ENCODE measurements at regions not wholly inside any gene's neighbourhood (a gene's known extent, or its start where the extent isn't known, plus 50 kb on each side); places are given as distances from the start of the nearest gene placed in this dataset.

DNA sequence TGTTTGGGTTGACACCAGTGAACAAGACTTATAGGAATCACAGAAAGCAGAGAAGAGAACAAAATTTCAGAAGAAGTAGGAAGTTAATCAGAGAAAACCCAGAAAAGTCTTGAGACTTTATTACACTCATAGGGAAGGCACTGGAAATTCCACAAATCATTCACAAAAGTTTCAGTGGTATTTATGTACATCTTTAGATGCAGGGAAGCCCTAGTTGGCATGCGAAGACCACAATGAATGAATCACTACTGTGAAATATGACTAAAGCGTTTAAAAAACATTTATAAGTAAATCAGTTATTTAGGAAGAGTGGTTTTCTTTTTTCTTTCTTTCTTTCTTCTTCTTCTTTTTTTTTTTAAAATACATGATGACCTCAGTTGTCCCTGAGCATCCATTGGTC, 105.1 kb downstream of the NUP35 start:
- TF ChIP-seq, protein P1, sequence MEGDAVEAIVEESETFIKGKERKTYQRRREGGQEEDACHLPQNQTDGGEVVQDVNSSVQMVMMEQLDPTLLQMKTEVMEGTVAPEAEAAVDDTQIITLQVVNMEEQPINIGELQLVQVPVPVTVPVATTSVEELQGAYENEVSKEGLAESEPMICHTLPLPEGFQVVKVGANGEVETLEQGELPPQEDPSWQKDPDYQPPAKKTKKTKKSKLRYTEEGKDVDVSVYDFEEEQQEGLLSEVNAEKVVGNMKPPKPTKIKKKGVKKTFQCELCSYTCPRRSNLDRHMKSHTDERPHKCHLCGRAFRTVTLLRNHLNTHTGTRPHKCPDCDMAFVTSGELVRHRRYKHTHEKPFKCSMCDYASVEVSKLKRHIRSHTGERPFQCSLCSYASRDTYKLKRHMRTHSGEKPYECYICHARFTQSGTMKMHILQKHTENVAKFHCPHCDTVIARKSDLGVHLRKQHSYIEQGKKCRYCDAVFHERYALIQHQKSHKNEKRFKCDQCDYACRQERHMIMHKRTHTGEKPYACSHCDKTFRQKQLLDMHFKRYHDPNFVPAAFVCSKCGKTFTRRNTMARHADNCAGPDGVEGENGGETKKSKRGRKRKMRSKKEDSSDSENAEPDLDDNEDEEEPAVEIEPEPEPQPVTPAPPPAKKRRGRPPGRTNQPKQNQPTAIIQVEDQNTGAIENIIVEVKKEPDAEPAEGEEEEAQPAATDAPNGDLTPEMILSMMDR (IDR thresholded peaks at IDR 0.05), result no peak
- POLR2A ChIA-PET, result no interaction called here
- no peaks in the 10 kb centered on the region for H3K36me3 ChIP-seq (ENCODE audit: insufficient read depth, low read length)
- intact Hi-C loops (cut with DNase I, micrococcal nuclease), result no loop called here
- H3K9me3 ChIP-seq (ENCODE audit: control insufficient read depth in 1 of 2, insufficient read depth in 1 of 2, low read length in 2 of 2), result no peaks in the 10 kb centered on the region
- H3K4me1 ChIP-seq (ENCODE audit: insufficient read depth, low read length), result no peaks in the 10 kb centered on the region
- ATAC-seq (ENCODE audit: poor library complexity), result no peak
- DNase-seq, result no peak
- Mint-ChIP-seq H3K4me1 (ENCODE audit: low read depth) (no peaks in the 10 kb centered on the region), H3K36me3 (ENCODE audit: low read depth) (no peaks in the 10 kb centered on the region), H3K9me3 (peaks cover 4% of the 10 kb centered on the region), H3K4me3 (no peak overlapping the region), H3K27me3 (no peaks in the 10 kb centered on the region), H3K27ac (no peak overlapping the region)
- CTCF ChIA-PET, result interaction anchor here (1.4 kb wide), 1 partner anchor 10 kb away, joined by 4 read pairs; no protein-coding TSS in a partner anchor
- H3K4me3 ChIP-seq (ENCODE audit: low read length), result no peak overlapping the region
- H3K27me3 ChIP-seq (ENCODE audit: control insufficient read depth in 1 of 2, insufficient read depth in 2 of 2, low read length in 2 of 2), result no peaks in the 10 kb centered on the region
- no peak overlapping the region for H3K27ac ChIP-seq (ENCODE audit: low read depth in 1 of 2, low read length in 2 of 2)

DNA sequence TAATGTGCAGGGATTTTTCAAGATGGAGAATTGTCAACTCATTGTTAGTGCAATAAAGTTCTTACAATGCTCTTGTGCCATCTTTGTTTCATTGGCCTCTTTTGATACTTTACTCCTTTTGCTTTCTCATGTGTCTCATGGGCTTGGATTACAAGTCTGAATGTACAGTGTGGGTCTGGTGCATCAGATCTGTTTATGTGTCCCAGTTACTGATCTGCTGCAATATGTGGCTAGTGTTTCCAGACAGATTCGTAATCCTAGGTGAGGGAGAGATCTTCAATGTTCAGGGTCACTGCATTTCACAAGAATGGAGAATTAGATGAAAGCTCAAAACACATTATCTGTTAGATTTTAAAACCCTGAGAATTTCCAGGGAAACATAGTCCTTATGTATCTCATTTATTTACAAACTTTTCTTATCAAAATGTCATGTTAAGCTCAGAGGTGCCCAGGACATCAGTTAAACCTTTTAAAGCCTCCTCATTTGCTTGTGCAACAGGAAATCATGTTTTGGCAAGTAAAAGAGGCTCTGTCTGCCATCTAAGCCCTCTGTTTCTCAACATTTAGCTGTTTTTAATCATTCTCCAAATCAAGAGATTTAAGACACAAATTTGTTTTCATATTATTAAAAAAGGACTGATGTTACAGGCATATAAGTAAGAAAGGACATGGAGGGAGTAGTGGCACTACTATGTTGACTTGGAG, 108.1 kb downstream of the NUP35 start:
- no peak for ATAC-seq (ENCODE audit: poor library complexity)
- no peaks in the 10 kb centered on the region for H3K4me1 Mint-ChIP-seq (ENCODE audit: low read depth)
- H3K36me3 Mint-ChIP-seq (ENCODE audit: low read depth), result no peaks in the 10 kb centered on the region
- CTCF ChIA-PET, result interaction anchor here (1.2 kb wide), 1 partner anchor 17 kb away, joined by 3 read pairs; no protein-coding TSS in a partner anchor
- POLR2A ChIA-PET, result no interaction called here
- no peak for DNase-seq
- no peaks in the 10 kb centered on the region for H3K27me3 ChIP-seq (ENCODE audit: control insufficient read depth in 1 of 2, insufficient read depth in 2 of 2, low read length in 2 of 2)
- no peaks in the 10 kb centered on the region for H3K36me3 ChIP-seq (ENCODE audit: insufficient read depth, low read length)
- H3K27me3 Mint-ChIP-seq, result no peaks in the 10 kb centered on the region
- H3K9me3 ChIP-seq (ENCODE audit: control insufficient read depth in 1 of 2, insufficient read depth in 1 of 2, low read length in 2 of 2), result no peaks in the 10 kb centered on the region
- no peak overlapping the region for H3K4me3 ChIP-seq (ENCODE audit: low read length)
- H3K9me3 Mint-ChIP-seq, result no peaks in the 10 kb centered on the region
- no peak overlapping the region for H3K27ac ChIP-seq (ENCODE audit: low read depth in 1 of 2, low read length in 2 of 2)
- H3K4me3 Mint-ChIP-seq, result no peak overlapping the region
- H3K27ac Mint-ChIP-seq, result no peak overlapping the region
- no peaks in the 10 kb centered on the region for H3K4me1 ChIP-seq (ENCODE audit: insufficient read depth, low read length)
- intact Hi-C loops (cut with DNase I, micrococcal nuclease), result no loop called here
- TF ChIP-seq, protein P1 (IDR thresholded peaks at IDR 0.05), result no peak

DNA sequence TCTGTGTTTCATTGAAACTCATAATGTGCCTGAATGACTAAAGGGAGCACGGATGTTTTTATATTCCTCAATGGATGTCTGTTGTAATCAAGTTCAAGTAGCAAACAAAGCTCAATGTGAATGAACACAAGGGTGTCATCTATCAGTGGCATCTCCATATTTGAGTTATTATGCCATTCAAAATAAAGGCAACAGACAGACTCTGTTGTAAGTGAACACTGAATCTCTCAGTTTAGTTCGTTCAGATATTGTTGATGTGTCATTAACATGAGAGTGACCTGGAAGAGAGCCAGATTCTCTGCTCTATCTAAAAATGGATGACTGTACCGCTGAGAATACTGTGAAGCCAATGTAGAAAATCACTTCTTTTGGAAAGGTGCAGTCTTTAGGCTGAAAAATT, 118.7 kb downstream of the NUP35 start:
- Mint-ChIP-seq H3K4me3 (no peak overlapping the region), H3K27me3 (no peaks in the 10 kb centered on the region), H3K27ac (no peak overlapping the region), H3K36me3 (ENCODE audit: low read depth) (no peaks in the 10 kb centered on the region), H3K4me1 (ENCODE audit: low read depth) (no peaks in the 10 kb centered on the region), H3K9me3 (no peaks in the 10 kb centered on the region)
- H3K4me1 ChIP-seq (ENCODE audit: insufficient read depth, low read length), result no peaks in the 10 kb centered on the region
- H3K36me3 ChIP-seq (ENCODE audit: insufficient read depth, low read length), result no peaks in the 10 kb centered on the region
- no peaks in the 10 kb centered on the region for H3K9me3 ChIP-seq (ENCODE audit: control insufficient read depth in 1 of 2, insufficient read depth in 1 of 2, low read length in 2 of 2)
- H3K4me3 ChIP-seq (ENCODE audit: low read length), result no peak overlapping the region
- ChIA-PET POLR2A (no interaction called here), CTCF (no interaction called here)
- TF ChIP-seq, protein P1 (IDR thresholded peaks at IDR 0.05), result no peak
- H3K27me3 ChIP-seq (ENCODE audit: control insufficient read depth in 1 of 2, insufficient read depth in 2 of 2, low read length in 2 of 2), result no peaks in the 10 kb centered on the region
- DNase-seq (no peak), ATAC-seq (ENCODE audit: poor library complexity) (no peak)
- intact Hi-C loops (cut with DNase I, micrococcal nuclease), result no loop called here
- H3K27ac ChIP-seq (ENCODE audit: low read depth in 1 of 2, low read length in 2 of 2), result no peak overlapping the region
